Parathyroid adenoma (tissue), 2 donors: ENCODE measurements at regions not wholly inside any gene's neighbourhood (a gene's known extent, or its start where the extent isn't known, plus 50 kb on each side); places are given as distances from the start of the nearest gene placed in this dataset.

Source experiments
- H2AFZ ChIP-seq: fragments of 300-600 bp; sonication (generic); one replicate; pipeline ENCODE4 v1.7.0; 2017; ENCODE audit warnings: antibody characterized with exemption, mild to moderate bottlenecking
- H3K27ac ChIP-seq: fragments of 300-600 bp; sonication (generic); one replicate; pipeline ENCODE4 v1.7.0; 2017
- H3K27me3 ChIP-seq: fragments of 300-600 bp; sonication (generic); one replicate; pipeline ENCODE4 v1.7.0; 2017; ENCODE audit warnings: low read length; ENCODE audit not compliant: control insufficient read depth, insufficient read depth
- H3K36me3 ChIP-seq: fragments of 300-600 bp; sonication (generic); one replicate; pipeline ENCODE4 v1.7.0; 2017; ENCODE audit warnings: low read length; ENCODE audit not compliant: control insufficient read depth, insufficient read depth
- H3K4me1 ChIP-seq: fragments of 300-600 bp; sonication (generic); one replicate; pipeline ENCODE4 v1.7.0; 2017; ENCODE audit warnings: control low read depth
- H3K4me2 ChIP-seq: fragments of 300-600 bp; sonication (generic); one replicate; pipeline ENCODE4 v1.7.0; 2017; ENCODE audit warnings: low read length
- H3K4me3 ChIP-seq: fragments of 300-600 bp; sonication (generic); one replicate; pipeline ENCODE4 v1.7.0; 2017; ENCODE audit warnings: low read depth, low read length
- H3K79me2 ChIP-seq: fragments of 300-600 bp; sonication (generic); one replicate; pipeline ENCODE4 v1.7.0; 2017; ENCODE audit warnings: control low read depth
- H3K9ac ChIP-seq: fragments of 300-600 bp; sonication (generic); one replicate; pipeline ENCODE4 v1.7.0; 2017; ENCODE audit warnings: mild to moderate bottlenecking
- H3K9me3 ChIP-seq: fragments of 300-600 bp; sonication (generic); one replicate; pipeline ENCODE4 v1.7.0; 2017; ENCODE audit warnings: low read length; ENCODE audit not compliant: control insufficient read depth
- TF ChIP-seq, protein P1 (sequence below): fragments of 300-600 bp; sonication (generic); IDR thresholded peaks from one replicate; pipeline ENCODE4 v1.7.0; 2017; ENCODE audit warnings: antibody characterized with exemption, mild to moderate bottlenecking
- donor health status: primary hyperparathyroidism.

DNA sequence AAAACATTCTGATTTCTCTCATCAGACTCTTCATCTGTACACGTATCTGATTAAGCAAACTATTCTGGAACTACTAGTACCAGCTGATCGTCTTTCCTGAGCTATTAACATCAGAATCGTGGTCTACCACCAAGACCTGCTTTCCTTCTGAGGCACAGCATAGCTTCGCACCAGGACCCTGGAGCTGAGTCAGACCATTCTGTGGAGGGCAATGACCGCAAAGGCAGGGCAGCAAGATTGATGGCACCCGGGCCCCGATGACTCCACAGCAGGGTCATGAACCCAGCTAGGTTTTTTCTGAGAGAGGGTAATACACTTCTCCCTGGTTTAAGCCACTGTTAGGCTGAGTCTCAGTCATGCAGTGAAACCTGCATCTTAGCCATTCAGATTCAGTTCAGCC, 158.7 kb upstream of the GPR12 start:
- no peak overlapping the region for H3K4me3 ChIP-seq
- H3K4me1 ChIP-seq = no peaks in the 10 kb centered on the region
- no peak overlapping the region for H2AFZ ChIP-seq
- H3K36me3 ChIP-seq = no peaks in the 10 kb centered on the region
- no peak overlapping the region for H3K27ac ChIP-seq
- TF ChIP-seq, protein P1, sequence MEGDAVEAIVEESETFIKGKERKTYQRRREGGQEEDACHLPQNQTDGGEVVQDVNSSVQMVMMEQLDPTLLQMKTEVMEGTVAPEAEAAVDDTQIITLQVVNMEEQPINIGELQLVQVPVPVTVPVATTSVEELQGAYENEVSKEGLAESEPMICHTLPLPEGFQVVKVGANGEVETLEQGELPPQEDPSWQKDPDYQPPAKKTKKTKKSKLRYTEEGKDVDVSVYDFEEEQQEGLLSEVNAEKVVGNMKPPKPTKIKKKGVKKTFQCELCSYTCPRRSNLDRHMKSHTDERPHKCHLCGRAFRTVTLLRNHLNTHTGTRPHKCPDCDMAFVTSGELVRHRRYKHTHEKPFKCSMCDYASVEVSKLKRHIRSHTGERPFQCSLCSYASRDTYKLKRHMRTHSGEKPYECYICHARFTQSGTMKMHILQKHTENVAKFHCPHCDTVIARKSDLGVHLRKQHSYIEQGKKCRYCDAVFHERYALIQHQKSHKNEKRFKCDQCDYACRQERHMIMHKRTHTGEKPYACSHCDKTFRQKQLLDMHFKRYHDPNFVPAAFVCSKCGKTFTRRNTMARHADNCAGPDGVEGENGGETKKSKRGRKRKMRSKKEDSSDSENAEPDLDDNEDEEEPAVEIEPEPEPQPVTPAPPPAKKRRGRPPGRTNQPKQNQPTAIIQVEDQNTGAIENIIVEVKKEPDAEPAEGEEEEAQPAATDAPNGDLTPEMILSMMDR = no peak
- no peak overlapping the region for H3K4me2 ChIP-seq
- no peaks in the 10 kb centered on the region for H3K79me2 ChIP-seq
- no peak overlapping the region for H3K9ac ChIP-seq
- no peaks in the 10 kb centered on the region for H3K9me3 ChIP-seq
- no peaks in the 10 kb centered on the region for H3K27me3 ChIP-seq

DNA sequence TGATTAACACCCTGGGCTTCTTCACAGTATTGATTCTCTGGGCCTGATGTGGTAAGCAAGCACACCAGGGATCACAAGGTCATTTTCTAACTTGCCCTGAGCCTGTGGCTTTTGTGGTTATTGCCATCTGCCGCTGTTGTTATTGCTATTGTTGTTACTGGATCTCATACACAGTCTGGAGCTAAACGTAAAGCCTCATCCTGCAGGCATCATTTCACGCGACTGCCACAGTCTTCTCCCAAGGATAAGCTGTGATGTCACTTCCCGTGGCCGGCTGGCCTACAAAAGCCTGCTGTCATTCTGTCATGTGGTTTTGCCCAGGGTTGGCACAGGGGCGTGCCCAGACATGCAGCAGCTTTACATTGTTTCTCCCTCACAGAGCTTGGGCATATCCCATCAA, 154.0 kb upstream of the GPR12 start:
- H2AFZ ChIP-seq = no peak overlapping the region
- no peaks in the 10 kb centered on the region for H3K4me1 ChIP-seq
- no peaks in the 10 kb centered on the region for H3K9me3 ChIP-seq
- no peak overlapping the region for H3K4me2 ChIP-seq
- H3K9ac ChIP-seq = no peak overlapping the region
- no peak overlapping the region for H3K4me3 ChIP-seq
- H3K27ac ChIP-seq = no peak overlapping the region
- TF ChIP-seq, protein P1 = no peak
- H3K79me2 ChIP-seq = no peaks in the 10 kb centered on the region
- no peaks in the 10 kb centered on the region for H3K36me3 ChIP-seq
- H3K27me3 ChIP-seq = no peaks in the 10 kb centered on the region

DNA sequence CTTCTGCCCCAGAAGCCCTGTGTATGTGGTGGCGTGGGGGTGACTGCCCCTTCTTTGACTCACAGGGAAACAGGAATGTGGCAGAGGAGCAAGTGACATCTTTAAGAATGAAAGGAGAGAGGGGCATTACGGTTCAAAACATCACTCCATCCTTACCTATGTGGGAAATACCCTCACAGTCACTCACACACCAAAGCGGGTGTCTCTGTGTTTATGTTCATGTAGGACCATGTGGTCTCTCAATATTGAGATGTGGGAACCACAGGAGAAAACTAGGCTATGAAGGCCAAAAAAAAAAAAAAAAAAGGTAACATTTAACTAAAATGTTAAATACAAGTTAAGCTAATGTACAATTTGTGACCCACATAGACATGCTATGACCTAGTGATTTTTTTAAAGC, 153.6 kb upstream of the GPR12 start:
- TF ChIP-seq, protein P1 = no peak
- H3K36me3 ChIP-seq = no peaks in the 10 kb centered on the region
- H3K4me3 ChIP-seq = no peak overlapping the region
- H3K27me3 ChIP-seq = no peaks in the 10 kb centered on the region
- no peak overlapping the region for H3K27ac ChIP-seq
- no peak overlapping the region for H2AFZ ChIP-seq
- no peaks in the 10 kb centered on the region for H3K4me1 ChIP-seq
- no peaks in the 10 kb centered on the region for H3K79me2 ChIP-seq
- H3K9ac ChIP-seq = no peak overlapping the region
- H3K9me3 ChIP-seq = no peaks in the 10 kb centered on the region
- H3K4me2 ChIP-seq = no peak overlapping the region

GRCh38 chr13:26910754-26911465, 150.3 kb upstream of the GPR12 start:
- H2AFZ ChIP-seq = no peak overlapping the region
- H3K27ac ChIP-seq = no peak overlapping the region
- H3K27me3 ChIP-seq = no peaks in the 10 kb centered on the region
- no peaks in the 10 kb centered on the region for H3K4me1 ChIP-seq
- no peak overlapping the region for H3K9ac ChIP-seq
- H3K4me3 ChIP-seq = no peak overlapping the region
- TF ChIP-seq, protein P1 = no peak
- H3K9me3 ChIP-seq = no peaks in the 10 kb centered on the region
- no peak overlapping the region for H3K4me2 ChIP-seq
- no peaks in the 10 kb centered on the region for H3K36me3 ChIP-seq
- no peaks in the 10 kb centered on the region for H3K79me2 ChIP-seq

- TF ChIP-seq, protein P1 = no peak
- no peaks in the 10 kb centered on the region for H3K36me3 ChIP-seq
- H3K4me2 ChIP-seq = no peak overlapping the region
- H3K4me1 ChIP-seq = no peaks in the 10 kb centered on the region
- no peak overlapping the region for H3K9ac ChIP-seq
- H3K4me3 ChIP-seq = no peak overlapping the region
- H3K79me2 ChIP-seq = no peaks in the 10 kb centered on the region
- H2AFZ ChIP-seq = no peak overlapping the region
- H3K9me3 ChIP-seq = no peaks in the 10 kb centered on the region
- no peak overlapping the region for H3K27ac ChIP-seq
- H3K27me3 ChIP-seq = no peaks in the 10 kb centered on the region
Measured at GRCh38 chr13:26909477-26909876, 148.9 kb upstream of the GPR12 start.
